Chondrocyte (in vitro differentiated cells): ENCODE measurements at regions not wholly inside any gene's neighbourhood (a gene's known extent, or its start where the extent isn't known, plus 50 kb on each side); places are given as distances from the start of the nearest gene placed in this dataset.

ENCODE experiments used
- DNase-seq: peaks from one replicate; pipeline ENCODE4 v3.0.0; 2021; ENCODE audit warnings: mixed read lengths, low spot score
- H3K27ac Mint-ChIP-seq: one replicate; pipeline ENCODE4 v1.8.0; 2021; ENCODE audit warnings: mild to moderate bottlenecking, moderate library complexity, mixed read lengths; ENCODE audit not compliant: unreplicated experiment
- H3K27me3 Mint-ChIP-seq: 2 replicates; pipeline ENCODE4 v1.8.0; 2021; ENCODE audit warnings: low read depth, mixed read lengths
- H3K36me3 Mint-ChIP-seq: 2 replicates; pipeline ENCODE4 v1.8.0; 2021; ENCODE audit warnings: low read depth, mixed read lengths
- H3K4me1 Mint-ChIP-seq: 2 replicates; pipeline ENCODE4 v1.8.0; 2021; ENCODE audit warnings: low read depth, mild to moderate bottlenecking, mixed read lengths
- H3K4me3 Mint-ChIP-seq: one replicate; pipeline ENCODE4 v1.8.0; 2021; ENCODE audit warnings: mild to moderate bottlenecking, moderate library complexity, mixed read lengths; ENCODE audit not compliant: unreplicated experiment
- H3K9me3 Mint-ChIP-seq: 2 replicates; pipeline ENCODE4 v1.8.0; 2021; ENCODE audit warnings: low read depth, mixed read lengths
- TF ChIP-seq, protein P1 (sequence below): fragments of 200-600 bp; sonication (generic); IDR thresholded peaks from 2 replicates; pipeline ENCODE4 v1.5.0; 2021; ENCODE audit warnings: antibody characterized with exemption, mild to moderate bottlenecking, moderate library complexity

DNA sequence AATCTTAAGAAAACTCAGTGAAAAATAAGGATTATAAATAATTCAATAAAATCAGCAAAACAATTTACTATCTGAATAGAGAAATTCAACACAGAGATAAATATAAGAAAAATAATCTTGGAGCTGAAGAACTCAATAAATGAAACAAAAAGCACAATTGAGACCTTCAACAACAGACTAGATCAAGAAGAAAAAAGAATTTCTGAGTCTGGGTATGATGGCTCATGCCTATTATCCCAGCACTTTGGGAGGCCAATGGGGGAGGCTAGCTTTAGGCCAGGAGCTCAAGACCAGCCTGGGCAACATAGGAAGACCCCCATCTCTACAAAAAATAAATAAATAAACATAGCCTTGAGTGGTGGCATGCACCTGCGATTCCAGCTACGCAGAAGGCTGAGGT is 1295.7 kb upstream of the NRXN1 start:
- TF ChIP-seq, protein P1, sequence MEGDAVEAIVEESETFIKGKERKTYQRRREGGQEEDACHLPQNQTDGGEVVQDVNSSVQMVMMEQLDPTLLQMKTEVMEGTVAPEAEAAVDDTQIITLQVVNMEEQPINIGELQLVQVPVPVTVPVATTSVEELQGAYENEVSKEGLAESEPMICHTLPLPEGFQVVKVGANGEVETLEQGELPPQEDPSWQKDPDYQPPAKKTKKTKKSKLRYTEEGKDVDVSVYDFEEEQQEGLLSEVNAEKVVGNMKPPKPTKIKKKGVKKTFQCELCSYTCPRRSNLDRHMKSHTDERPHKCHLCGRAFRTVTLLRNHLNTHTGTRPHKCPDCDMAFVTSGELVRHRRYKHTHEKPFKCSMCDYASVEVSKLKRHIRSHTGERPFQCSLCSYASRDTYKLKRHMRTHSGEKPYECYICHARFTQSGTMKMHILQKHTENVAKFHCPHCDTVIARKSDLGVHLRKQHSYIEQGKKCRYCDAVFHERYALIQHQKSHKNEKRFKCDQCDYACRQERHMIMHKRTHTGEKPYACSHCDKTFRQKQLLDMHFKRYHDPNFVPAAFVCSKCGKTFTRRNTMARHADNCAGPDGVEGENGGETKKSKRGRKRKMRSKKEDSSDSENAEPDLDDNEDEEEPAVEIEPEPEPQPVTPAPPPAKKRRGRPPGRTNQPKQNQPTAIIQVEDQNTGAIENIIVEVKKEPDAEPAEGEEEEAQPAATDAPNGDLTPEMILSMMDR, result no peak
- Mint-ChIP-seq H3K27ac (no peak overlapping the region), H3K36me3 (no peaks in the 10 kb centered on the region), H3K4me1 (no peaks in the 10 kb centered on the region), H3K27me3 (no peaks in the 10 kb centered on the region), H3K9me3 (peaks cover 14% of the 10 kb centered on the region), H3K4me3 (no peak overlapping the region)
- DNase-seq, result no peak

DNA sequence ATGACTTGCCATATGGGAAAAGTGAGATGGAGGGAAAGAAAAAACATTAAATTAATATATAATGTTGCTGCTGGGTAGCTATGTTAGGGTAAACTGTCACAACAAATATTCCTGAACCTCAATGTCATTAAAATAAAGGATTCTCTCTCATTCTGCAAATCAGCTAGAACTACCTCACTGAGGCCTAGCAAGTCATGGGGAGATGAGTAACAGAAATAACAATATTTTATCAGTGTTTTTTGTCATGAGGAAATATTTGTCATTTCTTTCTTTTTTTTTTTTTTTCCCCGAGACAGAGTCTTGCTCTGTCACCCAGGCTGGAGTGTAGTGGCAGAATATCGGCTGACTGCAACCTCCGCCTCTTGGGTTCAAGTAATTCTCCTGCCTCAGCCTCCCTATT is 1282.3 kb upstream of the NRXN1 start:
- no peak overlapping the region for H3K27ac Mint-ChIP-seq
- no peak overlapping the region for H3K4me3 Mint-ChIP-seq
- H3K27me3 Mint-ChIP-seq, result peaks cover 6% of the 10 kb centered on the region
- no peak for DNase-seq
- H3K4me1 Mint-ChIP-seq, result no peaks in the 10 kb centered on the region
- TF ChIP-seq, protein P1, result no peak
- no peaks in the 10 kb centered on the region for H3K9me3 Mint-ChIP-seq
- H3K36me3 Mint-ChIP-seq, result no peaks in the 10 kb centered on the region

DNA sequence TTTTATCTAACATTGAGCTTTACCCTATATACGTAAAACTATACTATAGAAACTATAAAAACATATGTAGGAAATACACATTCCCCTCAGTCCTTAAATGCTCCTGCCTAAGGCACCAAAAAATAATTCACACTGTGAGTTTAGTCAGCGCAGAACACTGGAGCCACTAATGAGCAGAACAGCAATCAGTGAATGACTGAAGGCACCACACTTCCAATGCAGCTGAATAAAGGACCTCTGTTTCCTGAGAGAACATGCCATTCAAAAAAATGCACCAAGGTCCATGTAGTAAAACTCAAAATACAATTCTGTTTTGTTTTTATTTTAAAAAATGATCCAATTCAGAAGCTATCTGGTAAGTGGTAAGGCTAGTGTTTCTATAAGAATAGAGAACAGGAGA is 1280.6 kb upstream of the NRXN1 start:
- Mint-ChIP-seq H3K9me3 (no peaks in the 10 kb centered on the region), H3K27me3 (peaks cover 6% of the 10 kb centered on the region), H3K4me1 (no peaks in the 10 kb centered on the region), H3K36me3 (no peaks in the 10 kb centered on the region), H3K4me3 (no peak overlapping the region), H3K27ac (no peak overlapping the region)
- DNase-seq, result no peak
- TF ChIP-seq, protein P1, result no peak

DNA sequence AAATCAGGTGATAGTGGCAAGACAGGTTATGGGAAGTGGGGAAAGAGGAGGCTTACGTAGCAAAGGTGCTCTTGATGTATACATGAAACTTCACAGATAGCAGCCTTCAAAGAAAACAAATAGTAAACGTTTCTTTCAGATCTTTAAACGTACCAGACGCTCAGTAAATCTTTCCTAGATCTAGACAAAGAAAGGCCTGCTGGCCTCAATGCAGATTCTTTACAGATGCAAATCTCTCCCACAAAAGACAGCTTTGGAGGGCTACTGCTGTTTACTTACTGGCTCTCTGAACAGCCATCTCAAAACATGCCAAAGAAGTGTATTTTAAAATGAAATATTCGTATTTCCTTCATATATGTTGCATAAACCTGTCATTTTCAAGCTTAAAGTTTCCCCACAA is 1279.9 kb upstream of the NRXN1 start:
- no peak for DNase-seq
- Mint-ChIP-seq H3K9me3 (no peaks in the 10 kb centered on the region), H3K36me3 (no peaks in the 10 kb centered on the region)

DNA sequence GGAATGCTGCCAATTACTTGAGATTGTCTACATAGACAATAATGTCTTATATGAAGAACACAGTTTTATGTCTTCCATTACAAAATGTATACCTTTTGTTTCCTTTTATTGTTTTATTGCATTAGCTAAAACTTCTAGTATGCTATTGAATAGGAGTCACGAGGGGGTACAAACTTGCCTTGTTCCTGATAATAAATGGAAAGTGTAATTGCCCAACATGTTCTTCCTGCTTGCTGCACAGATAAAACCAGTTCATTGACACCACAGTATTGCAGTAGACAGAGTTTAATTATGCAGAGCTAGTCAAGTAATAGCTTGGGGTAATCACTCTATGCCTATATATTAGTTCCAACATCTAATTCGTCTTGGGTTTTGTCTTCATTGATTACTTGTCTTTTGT is 1276.2 kb upstream of the NRXN1 start:
- no peaks in the 10 kb centered on the region for H3K36me3 Mint-ChIP-seq
- peaks cover 14% of the 10 kb centered on the region for H3K9me3 Mint-ChIP-seq
- peaks cover 5% of the 10 kb centered on the region for H3K27me3 Mint-ChIP-seq
- H3K4me3 Mint-ChIP-seq, result no peak overlapping the region
- TF ChIP-seq, protein P1, result no peak
- H3K27ac Mint-ChIP-seq, result no peak overlapping the region
- DNase-seq, result no peak
- no peaks in the 10 kb centered on the region for H3K4me1 Mint-ChIP-seq

More for the DNA sequence above, 1279.9 kb upstream of the NRXN1 start:
- no peaks in the 10 kb centered on the region for H3K4me1 Mint-ChIP-seq
- no peak overlapping the region for H3K4me3 Mint-ChIP-seq
- H3K27ac Mint-ChIP-seq, result no peak overlapping the region
- TF ChIP-seq, protein P1, result no peak
- peaks cover 5% of the 10 kb centered on the region for H3K27me3 Mint-ChIP-seq
